ENCODE measurements at regions not wholly inside any gene's neighbourhood (a gene's known extent, or its start where the extent isn't known, plus 50 kb on each side); places are given as distances from the start of the nearest gene placed in this dataset.

DNA sequence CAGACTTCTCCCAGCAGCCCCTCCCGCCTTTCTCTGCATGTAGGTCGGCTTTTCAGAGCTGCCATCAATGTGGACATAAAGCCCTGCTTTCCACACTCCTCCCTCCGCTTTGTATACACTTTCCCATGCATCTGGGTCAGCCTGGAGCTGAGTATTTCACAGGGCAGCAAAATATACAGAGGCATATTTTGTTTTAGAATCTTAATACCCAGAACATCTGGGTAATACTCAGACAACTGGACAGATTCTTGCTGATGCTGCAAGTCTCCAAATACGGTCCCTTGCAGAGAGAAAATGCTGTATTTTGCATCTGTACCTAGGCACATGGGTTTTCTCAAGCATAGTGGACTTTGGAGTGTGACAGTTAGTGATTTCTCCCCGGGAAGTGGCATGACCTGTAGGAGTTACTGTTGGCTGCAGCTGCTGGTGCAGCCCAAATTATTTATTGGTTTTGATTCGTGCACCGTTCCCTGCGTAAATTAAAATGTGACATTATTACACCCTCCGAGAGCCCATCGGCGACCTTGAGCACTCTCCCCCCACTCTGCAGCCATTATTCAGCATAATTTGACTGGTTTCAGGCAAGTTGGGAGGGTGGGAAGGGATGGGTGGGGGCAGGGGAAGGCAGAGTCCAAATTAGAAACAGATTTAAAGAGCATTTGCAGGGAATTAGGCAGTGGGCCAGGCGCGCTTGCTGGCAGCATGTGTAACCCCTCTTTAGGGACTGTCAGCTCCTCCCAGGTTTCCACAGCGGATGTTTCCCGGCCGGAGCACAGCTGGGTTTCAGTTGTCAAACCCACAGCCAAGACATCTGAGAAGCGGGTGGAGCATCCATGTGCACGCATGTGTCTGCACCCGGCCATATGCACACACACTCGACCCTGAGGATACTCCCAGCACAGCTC is 100.8 kb downstream of the CPN2 start:
- Mint-ChIP-seq H3K9me3 (no peaks in the 10 kb centered on the region), H3K4me3 (no peak overlapping the region), H3K27me3 (peaks cover 20% of the 10 kb centered on the region), H3K36me3 (no peaks in the 10 kb centered on the region), H3K4me1 (peaks cover 27% of the 10 kb centered on the region), H3K27ac (no peak overlapping the region)
- no peak for DNase-seq
- CTCF ChIA-PET = no interaction called here

DNA sequence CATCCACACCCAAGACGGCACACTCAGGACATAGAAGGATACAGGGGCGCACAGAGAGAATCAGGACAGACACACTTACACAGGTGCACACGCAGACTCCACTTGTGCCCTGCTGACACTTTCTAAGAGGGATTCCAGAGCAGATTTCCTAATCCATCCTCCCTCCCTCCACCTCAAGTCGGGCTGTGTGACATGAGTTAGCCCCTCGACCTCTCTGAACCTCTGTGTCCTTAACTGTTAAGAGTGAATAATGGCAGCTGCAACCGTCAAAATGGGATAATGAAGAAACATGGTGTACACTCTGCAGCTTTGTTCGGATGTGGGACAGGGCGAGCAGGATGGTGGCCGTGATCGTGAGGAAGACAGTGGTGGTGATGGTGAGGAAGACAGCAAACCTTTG is 100.1 kb downstream of the CPN2 start:
- Mint-ChIP-seq H3K4me3 (no peak overlapping the region), H3K4me1 (peaks cover 34% of the 10 kb centered on the region), H3K9me3 (no peaks in the 10 kb centered on the region), H3K27me3 (peaks cover 20% of the 10 kb centered on the region), H3K27ac (no peak overlapping the region), H3K36me3 (no peaks in the 10 kb centered on the region)
- CTCF ChIA-PET = no interaction called here
- no peak for DNase-seq

DNA sequence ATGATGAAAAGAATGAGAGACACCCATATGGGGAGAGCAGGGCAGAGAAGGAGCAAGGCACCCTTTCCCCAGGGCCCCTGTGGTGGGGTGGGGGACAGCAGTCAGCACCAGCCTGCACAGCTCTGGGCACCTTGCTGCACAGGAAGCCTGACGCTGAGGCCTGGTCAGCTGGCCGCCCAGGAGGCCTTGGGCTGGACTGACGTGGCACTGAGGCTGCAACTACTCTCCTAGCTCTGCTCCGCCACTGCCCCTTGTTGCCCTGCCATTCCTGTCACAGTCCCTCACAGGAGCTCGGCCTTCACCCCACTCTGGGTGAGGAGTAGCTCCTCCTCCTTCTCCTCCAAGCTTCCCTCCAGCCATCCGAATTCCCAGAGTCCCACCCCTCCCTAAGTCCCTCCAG is 99.7 kb downstream of the CPN2 start:
- H3K27ac Mint-ChIP-seq = no peak overlapping the region
- no peak for DNase-seq
- no peaks in the 10 kb centered on the region for H3K36me3 Mint-ChIP-seq
- H3K27me3 Mint-ChIP-seq = peaks cover 20% of the 10 kb centered on the region
- CTCF ChIA-PET = no interaction called here
- peaks cover 38% of the 10 kb centered on the region for H3K4me1 Mint-ChIP-seq
- H3K9me3 Mint-ChIP-seq = no peaks in the 10 kb centered on the region
- no peak overlapping the region for H3K4me3 Mint-ChIP-seq

DNA sequence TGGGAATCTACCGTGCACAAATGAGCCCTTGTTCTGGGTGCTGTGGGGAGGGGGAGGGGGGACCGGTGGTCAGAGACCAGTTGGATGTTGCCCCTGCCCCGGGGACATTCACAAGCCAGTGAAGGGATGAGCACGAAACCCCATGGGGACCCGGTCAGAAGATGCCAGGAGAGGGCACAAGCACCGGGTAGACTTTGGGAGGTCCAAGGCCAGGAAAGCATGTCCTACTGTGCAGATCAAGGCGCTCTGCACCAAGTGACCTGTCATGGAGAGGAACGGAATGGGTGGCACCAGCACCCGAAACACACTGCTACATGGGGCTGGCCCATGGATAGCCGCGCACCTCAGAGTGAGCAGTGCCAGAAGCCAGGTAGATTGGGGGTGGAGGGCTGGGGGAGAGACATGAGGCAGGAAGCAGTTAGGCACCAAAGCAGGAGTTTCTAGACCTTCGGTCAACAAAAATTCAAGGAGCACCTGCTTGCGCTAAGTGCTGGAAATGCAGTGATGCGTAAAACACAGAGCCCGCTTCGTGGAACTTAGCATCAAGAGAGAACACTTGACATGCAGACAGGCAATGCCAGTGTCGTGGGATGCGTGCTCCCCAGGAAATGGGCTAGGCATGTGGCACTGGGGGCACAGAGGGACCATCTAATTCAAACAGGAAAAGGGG is 99.1 kb downstream of the CPN2 start:
- CTCF ChIA-PET = no interaction called here
- Mint-ChIP-seq H3K27ac (no peak overlapping the region), H3K9me3 (no peaks in the 10 kb centered on the region), H3K4me1 (peaks cover 44% of the 10 kb centered on the region), H3K27me3 (peaks cover 20% of the 10 kb centered on the region), H3K36me3 (no peaks in the 10 kb centered on the region), H3K4me3 (no peak overlapping the region)
- no peak for DNase-seq

DNA sequence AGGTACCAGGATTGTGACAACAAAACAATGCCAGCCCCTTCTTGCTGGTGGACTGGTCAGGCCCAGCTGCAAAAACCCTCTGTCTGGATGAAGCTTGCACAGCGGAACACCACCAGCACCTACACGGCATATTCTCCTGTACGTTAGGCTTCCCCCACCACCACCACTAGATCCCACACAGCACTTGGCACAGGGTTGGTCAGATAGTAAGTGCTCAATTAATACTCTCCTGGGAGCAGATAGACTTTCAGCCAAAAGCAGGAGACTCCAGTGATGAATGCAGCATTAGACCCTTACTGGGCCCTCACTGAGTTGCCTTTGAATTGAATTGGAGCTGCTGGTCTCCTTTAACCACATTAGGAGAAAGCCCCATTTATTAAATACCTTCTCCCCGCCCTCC is 97.9 kb downstream of the CPN2 start:
- H3K27ac Mint-ChIP-seq = no peak overlapping the region

DNA sequence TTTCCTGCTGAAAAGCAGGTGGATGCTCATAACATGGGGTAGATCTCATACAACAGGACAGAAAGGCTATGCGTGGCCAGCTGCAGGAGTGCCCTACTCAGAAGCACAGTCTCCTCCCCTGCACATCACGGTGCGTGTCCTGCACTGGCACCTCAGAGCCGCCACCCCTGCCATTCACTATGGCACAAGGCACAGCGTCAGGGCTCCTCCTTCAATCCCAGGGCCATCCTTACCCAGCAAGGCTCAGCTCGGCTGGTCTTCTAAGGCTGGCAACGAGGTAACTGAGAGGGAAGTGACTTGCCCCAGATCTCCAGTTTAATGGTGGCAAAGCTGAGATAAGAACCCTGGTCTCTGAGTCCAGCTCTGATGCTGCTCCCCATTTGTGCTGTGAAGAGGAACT is 97.1 kb downstream of the CPN2 start:
- CTCF ChIA-PET = no interaction called here
- Mint-ChIP-seq H3K27me3 (peaks cover 18% of the 10 kb centered on the region), H3K36me3 (no peaks in the 10 kb centered on the region), H3K27ac (no peak overlapping the region), H3K4me3 (no peak overlapping the region), H3K9me3 (peaks cover 1% of the 10 kb centered on the region), H3K4me1 (peaks cover 46% of the 10 kb centered on the region)
- DNase-seq = no peak

More for the DNA sequence above, 97.9 kb downstream of the CPN2 start:
- Mint-ChIP-seq H3K36me3 (no peaks in the 10 kb centered on the region), H3K4me1 (peaks cover 46% of the 10 kb centered on the region), H3K27me3 (peaks cover 20% of the 10 kb centered on the region), H3K4me3 (no peak overlapping the region), H3K9me3 (peaks cover 1% of the 10 kb centered on the region)
- CTCF ChIA-PET = no interaction called here
- DNase-seq = no peak

DNA sequence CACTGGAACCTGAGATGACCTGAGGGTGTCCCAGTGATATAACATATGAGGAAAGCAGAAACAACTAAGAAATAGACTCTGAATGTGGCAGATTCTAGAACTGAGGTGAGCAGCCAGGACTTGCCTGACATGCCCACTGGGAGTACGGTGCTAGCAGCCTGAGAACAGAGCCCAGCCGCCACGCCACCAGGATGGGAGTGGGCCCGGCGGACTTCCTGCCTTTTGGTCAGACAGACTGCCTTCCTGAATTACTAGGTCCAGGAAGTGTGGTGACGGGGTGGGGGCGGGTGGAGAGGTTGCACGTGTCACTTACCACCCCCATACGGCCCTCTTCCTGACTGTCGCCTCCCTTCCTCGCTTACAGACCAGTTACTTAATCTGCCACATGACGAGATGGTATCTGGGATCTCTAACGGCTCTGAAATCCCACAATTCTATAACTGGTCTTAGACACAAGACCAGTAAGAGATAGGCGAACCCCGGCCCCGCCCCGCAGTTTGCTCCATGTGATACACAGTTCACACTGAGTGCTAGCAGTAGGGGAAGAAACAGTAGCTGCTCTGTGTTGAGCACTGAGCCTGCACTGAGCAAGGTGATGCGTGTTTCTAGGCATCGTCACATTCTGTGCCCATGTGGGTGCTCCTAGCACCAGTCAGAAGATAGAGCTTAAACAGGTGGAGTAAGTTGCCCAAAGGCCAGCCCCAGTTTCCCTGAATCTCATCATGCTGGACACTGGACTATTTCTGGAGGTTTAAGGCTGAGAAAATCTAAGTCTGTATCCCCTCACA is 95.7 kb downstream of the CPN2 start:
- peaks cover 46% of the 10 kb centered on the region for H3K4me1 Mint-ChIP-seq
- no peaks in the 10 kb centered on the region for H3K36me3 Mint-ChIP-seq
- DNase-seq = peak; percentile 75
- peak overlapping the region; percentile 86 for H3K27ac Mint-ChIP-seq
- H3K9me3 Mint-ChIP-seq = peaks cover 1% of the 10 kb centered on the region
- H3K27me3 Mint-ChIP-seq = peaks cover 11% of the 10 kb centered on the region
- H3K4me3 Mint-ChIP-seq = peak overlapping the region; percentile 58
- CTCF ChIA-PET = interaction anchor here (0.5 to 0.7 kb wide), 2 partner anchors 50 to 159 kb away, joined by 3 read pairs; no protein-coding TSS in a partner anchor

DNA sequence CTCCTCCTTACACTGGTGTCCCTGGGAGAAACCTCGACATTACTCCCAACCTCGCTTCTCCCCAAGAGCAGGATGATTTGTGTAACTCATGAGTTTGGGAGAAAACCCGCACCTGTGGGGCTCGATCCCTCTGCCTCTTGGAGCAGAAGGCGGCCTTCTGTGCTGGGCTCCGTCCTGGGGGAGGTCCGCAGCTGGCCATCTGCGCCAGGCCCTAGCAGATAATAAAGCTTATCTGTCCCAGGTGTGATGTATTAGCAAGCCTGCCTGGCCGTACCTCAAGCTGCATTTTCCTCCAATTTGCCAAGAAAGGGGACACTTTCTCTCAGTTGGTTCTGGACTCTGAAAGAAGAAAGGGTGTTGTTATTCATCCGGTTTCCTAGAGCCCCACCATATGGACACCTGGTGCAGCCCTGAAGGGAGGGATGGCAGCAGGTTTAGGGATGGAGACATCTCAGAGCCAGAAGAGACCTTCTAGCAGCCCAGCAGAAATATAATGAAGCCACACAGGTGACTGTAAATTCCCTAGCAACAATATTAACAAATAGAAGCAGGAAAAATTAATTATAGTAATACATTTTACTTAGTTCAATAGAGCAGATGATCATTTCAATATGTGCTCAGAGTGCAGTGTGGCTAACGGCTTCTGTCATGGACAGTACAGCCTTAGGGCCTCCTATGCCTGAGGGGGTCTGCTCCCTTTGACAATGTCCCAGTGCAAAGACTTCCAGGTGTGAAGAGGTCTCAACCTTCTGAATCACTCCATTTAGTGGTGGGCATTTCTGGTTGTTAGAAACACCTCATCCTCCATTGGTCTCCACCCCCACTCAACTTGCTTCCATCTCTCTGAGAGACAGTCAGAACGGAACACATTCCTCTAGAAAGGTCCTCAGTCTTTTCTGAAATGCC is 94.8 kb downstream of the CPN2 start:
- H3K4me3 Mint-ChIP-seq = peak overlapping the region; percentile 58
- CTCF ChIA-PET = interaction anchor here (0.5 to 0.7 kb wide), 2 partner anchors 49 to 158 kb away, joined by 3 read pairs; no protein-coding TSS in a partner anchor

DNA sequence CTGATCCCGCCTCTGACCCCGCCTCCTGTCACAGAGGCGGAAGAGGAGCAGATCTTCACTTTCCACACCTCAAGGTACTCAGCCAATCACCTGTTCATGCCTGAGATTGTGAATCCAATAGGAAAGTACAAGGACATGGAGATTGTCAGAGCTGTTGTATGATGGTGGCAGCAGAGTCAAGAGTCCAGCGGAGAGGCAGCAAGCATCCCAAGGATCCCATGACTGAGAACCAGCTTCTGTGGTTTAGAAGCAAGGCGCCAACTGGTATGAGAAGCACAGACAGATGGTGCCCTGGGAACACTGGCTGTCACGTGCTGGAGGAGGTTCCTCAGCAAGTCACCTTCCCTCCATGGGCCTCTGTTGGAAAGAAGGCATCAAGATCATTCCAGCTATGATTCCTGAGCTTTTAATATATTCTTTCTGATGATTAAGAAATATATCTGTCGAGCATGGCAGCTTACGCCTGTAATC is 93.9 kb downstream of the CPN2 start:
- Mint-ChIP-seq H3K9me3 (peaks cover 1% of the 10 kb centered on the region), H3K4me1 (peaks cover 46% of the 10 kb centered on the region), H3K36me3 (no peaks in the 10 kb centered on the region), H3K27me3 (peaks cover 13% of the 10 kb centered on the region), H3K4me3 (no peak overlapping the region), H3K27ac (no peak overlapping the region)
- CTCF ChIA-PET = interaction anchor here (0.8 kb wide), 1 partner anchor 476 kb away, joined by 4 read pairs; no protein-coding TSS in a partner anchor
- DNase-seq = no peak

More for the DNA sequence above, 94.8 kb downstream of the CPN2 start:
- Mint-ChIP-seq H3K9me3 (peaks cover 1% of the 10 kb centered on the region), H3K36me3 (no peaks in the 10 kb centered on the region), H3K27ac (peak overlapping the region; percentile 86), H3K27me3 (peaks cover 13% of the 10 kb centered on the region), H3K4me1 (peaks cover 46% of the 10 kb centered on the region)
- no peak for DNase-seq

DNA sequence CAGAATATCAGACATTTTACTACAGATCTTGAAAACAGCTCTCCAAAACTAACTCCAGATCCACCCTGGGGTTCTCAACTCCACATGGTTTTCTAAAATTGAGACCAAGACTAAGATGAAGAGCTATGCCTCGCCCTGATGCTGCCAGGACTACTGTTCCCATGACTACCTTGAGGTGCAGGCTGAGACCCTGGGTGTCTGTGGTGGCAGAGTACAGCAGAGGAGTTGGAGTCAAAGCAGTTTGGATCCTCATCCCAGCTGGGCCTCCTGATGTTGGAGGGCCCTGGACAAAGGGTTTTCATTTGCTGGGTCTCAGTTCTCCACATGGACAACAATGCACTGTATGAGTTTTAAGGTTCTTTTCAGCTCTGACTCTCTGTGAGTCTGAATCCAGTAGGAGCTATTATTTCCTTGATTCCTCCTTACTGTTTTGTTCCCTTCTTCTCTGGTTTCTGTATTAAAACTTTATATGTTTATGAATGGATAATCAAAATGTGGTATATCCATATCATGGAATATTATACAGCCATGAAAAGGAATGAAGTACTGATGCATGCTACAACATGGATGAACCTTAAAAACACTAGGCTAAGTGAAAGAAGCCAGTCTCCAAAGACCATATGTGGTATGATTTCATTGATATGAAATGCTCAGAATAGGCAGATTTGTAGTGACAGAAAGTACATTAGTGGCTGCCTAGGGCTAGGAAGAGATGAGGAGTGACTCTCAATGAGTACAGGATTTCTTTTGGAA is 93.0 kb downstream of the CPN2 start:
- Mint-ChIP-seq H3K36me3 (no peaks in the 10 kb centered on the region), H3K27me3 (peaks cover 19% of the 10 kb centered on the region), H3K4me3 (no peak overlapping the region), H3K4me1 (peaks cover 38% of the 10 kb centered on the region), H3K9me3 (peaks cover 1% of the 10 kb centered on the region), H3K27ac (no peak overlapping the region)
- peak; percentile 16 for DNase-seq
- CTCF ChIA-PET = interaction anchor here (0.8 kb wide), 1 partner anchor 477 kb away, joined by 4 read pairs; no protein-coding TSS in a partner anchor

DNA sequence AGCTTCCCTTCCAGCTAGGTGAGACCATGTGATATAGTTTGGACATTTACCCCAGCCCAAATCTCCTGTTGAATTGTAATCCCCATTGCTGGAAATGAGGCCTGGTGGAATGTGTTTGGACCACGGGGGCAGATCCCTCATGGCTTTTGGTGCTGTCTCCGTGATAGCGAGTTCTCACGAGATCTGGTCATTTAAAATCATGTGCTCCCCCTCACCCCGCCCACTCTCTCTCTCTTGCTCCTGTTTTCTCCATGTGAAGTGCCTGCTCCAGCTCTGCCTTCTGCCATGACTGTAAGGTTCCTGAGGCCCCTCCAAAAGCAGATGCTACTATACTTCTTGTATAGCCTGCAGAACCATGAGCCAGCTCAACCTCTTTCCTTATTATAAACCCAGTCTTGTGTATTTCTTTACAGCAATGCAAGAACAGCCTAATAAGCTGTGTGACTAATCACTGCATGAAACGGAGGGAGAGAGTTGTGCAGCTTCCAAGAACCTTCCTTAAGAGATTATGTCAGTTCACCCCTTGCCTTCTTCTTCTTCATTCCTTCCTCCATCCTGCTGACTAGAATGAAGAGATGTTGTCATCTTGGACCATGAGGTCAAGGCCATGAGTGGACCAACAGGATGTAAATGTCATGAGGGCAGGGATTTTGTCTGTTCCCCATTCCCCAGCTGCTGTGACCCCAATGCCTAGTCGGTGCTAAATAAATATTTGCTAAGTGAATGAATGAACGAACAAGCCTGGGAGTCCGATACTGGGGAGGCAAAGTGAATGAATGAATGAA is 91.0 kb downstream of the CPN2 start:
- Mint-ChIP-seq H3K27me3 (peaks cover 24% of the 10 kb centered on the region), H3K4me3 (no peak overlapping the region), H3K4me1 (peaks cover 21% of the 10 kb centered on the region), H3K9me3 (peaks cover 1% of the 10 kb centered on the region), H3K27ac (no peak overlapping the region), H3K36me3 (no peaks in the 10 kb centered on the region)
- DNase-seq = no peak
- CTCF ChIA-PET = no interaction called here

DNA sequence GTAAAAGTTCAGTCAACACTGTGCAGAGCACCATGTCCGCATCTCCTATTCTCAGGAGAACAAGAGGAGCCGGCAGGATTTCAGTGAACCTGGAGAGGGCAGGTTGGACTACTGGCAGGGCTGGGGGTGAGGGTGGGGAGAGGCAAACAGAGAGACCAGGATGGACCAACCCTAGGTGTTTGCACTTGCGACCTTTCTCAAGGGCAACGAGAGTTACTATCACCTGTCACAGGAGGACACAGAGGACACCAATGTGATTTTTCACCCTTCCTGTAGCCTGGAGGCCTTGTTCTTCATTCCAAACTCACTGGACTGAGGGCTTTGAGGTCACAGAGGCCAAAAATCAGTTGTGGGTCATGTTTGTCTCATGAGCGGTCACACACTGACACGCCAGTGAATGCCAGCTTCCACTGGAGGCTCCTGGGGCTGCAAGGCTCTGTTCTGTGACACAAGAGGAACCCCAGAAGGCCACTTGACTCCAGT is 89.5 kb downstream of the CPN2 start:
- H3K9me3 Mint-ChIP-seq = peaks cover 1% of the 10 kb centered on the region
- CTCF ChIA-PET = no interaction called here
- no peak overlapping the region for H3K4me3 Mint-ChIP-seq
- DNase-seq = no peak
- H3K27ac Mint-ChIP-seq = no peak overlapping the region
- peaks cover 14% of the 10 kb centered on the region for H3K4me1 Mint-ChIP-seq
- peaks cover 39% of the 10 kb centered on the region for H3K27me3 Mint-ChIP-seq
- H3K36me3 Mint-ChIP-seq = no peaks in the 10 kb centered on the region

Measured in activated naive CD4-positive, alpha-beta T cell treated with anti-CD3 and anti-CD28 coated beads, Interleukin-2, amount 10 ng/mL, durations not matched to agents 7 days and 5 days (primary cell).